Transverse colon (tissue), 3 donors: ENCODE measurements at regions not wholly inside any gene's neighbourhood (a gene's known extent, or its start where the extent isn't known, plus 50 kb on each side); places are given as distances from the start of the nearest gene placed in this dataset.

ENCODE experiments used
- POLR2A ChIP-seq: fragments of 450-650 bp; IDR thresholded peaks from one replicate; pipeline ENCODE4 v1.6.1; 2016; ENCODE audit warnings: antibody characterized with exemption, mild to moderate bottlenecking, moderate library complexity
- TF ChIP-seq, protein P1 (sequence below), 5 experiments: fragments of 200-600 bp in 3 of 5; fragments of 450-650 bp in 2 of 5; sonication (generic) in 3 of 5; IDR thresholded peaks; 1 replicate in 2 of 5; 2 replicates in 3 of 5; pipeline ENCODE4 v1.5.1; 2016 to 2017; ENCODE audit warnings: antibody characterized with exemption in 5 of 5, inconsistent platforms in 3 of 5, mild to moderate bottlenecking in 2 of 5, moderate library complexity in 1 of 5

DNA sequence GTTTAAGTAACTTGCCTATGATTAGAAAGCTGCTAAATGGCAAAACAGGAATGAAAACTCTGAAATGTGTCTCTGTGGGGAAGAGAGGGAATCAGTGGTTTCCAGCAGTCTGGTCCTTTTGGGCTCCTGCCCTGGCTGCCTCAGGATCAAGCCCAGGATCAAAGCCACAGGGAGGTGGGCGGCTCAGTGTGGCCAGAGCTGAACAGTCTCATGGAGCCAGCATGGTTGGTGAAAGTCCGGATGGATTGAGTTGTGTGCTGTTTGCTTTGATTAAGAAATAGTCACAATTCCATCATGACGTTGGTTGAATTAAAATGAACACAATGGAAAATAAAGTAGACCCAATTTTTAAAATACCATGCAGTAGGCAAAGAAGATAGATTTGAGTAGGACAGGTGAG, 344.2 kb downstream of the LPIN1 start:
- TF ChIP-seq, protein P1, sequence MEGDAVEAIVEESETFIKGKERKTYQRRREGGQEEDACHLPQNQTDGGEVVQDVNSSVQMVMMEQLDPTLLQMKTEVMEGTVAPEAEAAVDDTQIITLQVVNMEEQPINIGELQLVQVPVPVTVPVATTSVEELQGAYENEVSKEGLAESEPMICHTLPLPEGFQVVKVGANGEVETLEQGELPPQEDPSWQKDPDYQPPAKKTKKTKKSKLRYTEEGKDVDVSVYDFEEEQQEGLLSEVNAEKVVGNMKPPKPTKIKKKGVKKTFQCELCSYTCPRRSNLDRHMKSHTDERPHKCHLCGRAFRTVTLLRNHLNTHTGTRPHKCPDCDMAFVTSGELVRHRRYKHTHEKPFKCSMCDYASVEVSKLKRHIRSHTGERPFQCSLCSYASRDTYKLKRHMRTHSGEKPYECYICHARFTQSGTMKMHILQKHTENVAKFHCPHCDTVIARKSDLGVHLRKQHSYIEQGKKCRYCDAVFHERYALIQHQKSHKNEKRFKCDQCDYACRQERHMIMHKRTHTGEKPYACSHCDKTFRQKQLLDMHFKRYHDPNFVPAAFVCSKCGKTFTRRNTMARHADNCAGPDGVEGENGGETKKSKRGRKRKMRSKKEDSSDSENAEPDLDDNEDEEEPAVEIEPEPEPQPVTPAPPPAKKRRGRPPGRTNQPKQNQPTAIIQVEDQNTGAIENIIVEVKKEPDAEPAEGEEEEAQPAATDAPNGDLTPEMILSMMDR (IDR thresholded peaks at IDR 0.05): no peak
- no peak for TF ChIP-seq POLR2A
